A673 (cell line): ENCODE measurements at regions not wholly inside any gene's neighbourhood (a gene's known extent, or its start where the extent isn't known, plus 50 kb on each side); places are given as distances from the start of the nearest gene placed in this dataset.

ENCODE experiments used
- BruUV-seq: library from RNA; stranded (reverse); fragments of 400-500 nt; replicated peaks from 2 replicates; lab custom pipeline; 2021; lab: Mats Ljungman, UMichigan
- CTCF ChIA-PET: fragments of 300-600 bp; sonication (Branson Sonifier 250); formaldehyde crosslinking; loops from one replicate; lab custom pipeline; 2022; ENCODE audit warnings: antibody characterized with exemption; lab: Charles Lee
- POLR2A ChIA-PET: fragments of 300-600 bp; sonication (Branson Sonifier 250); formaldehyde crosslinking; loops from one replicate; lab custom pipeline; 2022; ENCODE audit warnings: antibody characterized with exemption; ENCODE audit not compliant: low non-redundant PET; lab: Charles Lee
- DNase-seq: peaks from one replicate; pipeline ENCODE4 v3.0.0-alpha.2; 2015; ENCODE audit warnings: low spot score
- H3K27ac ChIP-seq: fragments of 200-600 bp; sonication (generic); 2 replicates; pipeline ENCODE4 v1.5.1; 2016; ENCODE audit warnings: mixed run types, low read depth, mild to moderate bottlenecking, mixed read lengths, antibody characterized with exemption, low read length; ENCODE audit not compliant: poor library complexity, severe bottlenecking
- H3K27me3 ChIP-seq: fragments of 200-600 bp; sonication (generic); replicated peaks from 2 replicates; pipeline ENCODE4 v1.6.1; 2017; ENCODE audit warnings: mixed run types, low read depth, mild to moderate bottlenecking, mixed read lengths, antibody characterized with exemption, low read length; ENCODE audit not compliant: insufficient read depth, poor library complexity
- H3K36me3 ChIP-seq: fragments of 200-600 bp; sonication (generic); 2 replicates; pipeline ENCODE4 v1.6.1; 2016; ENCODE audit warnings: mixed run types, mild to moderate bottlenecking, mixed read lengths, antibody characterized with exemption, low read length; ENCODE audit not compliant: insufficient read depth, poor library complexity, severe bottlenecking
- H3K4me1 ChIP-seq: fragments of 200-600 bp; sonication (generic); 2 replicates; pipeline ENCODE4 v1.6.1; 2017; ENCODE audit warnings: mixed run types, mild to moderate bottlenecking, mixed read lengths, antibody characterized with exemption, low read length; ENCODE audit not compliant: insufficient read depth, poor library complexity, severe bottlenecking
- H3K4me3 ChIP-seq: fragments of 200-600 bp; sonication (generic); 2 replicates; pipeline ENCODE4 v1.5.1; 2016; ENCODE audit warnings: low read depth, mixed run types, mild to moderate bottlenecking, mixed read lengths, low read length; ENCODE audit not compliant: poor library complexity, severe bottlenecking
- H3K9me3 ChIP-seq: fragments of 200-600 bp; sonication (generic); 2 replicates; pipeline ENCODE4 v1.6.1; 2016; ENCODE audit warnings: mixed run types, low read depth, mild to moderate bottlenecking, mixed read lengths, antibody characterized with exemption, low read length; ENCODE audit not compliant: poor library complexity, severe bottlenecking
- EZH2 ChIP-seq: fragments of 200-600 bp; sonication (generic); IDR thresholded peaks from 2 replicates; pipeline ENCODE4 v1.6.1; 2017; ENCODE audit warnings: borderline replicate concordance, low read depth, mild to moderate bottlenecking, mixed read lengths, antibody characterized with exemption, low read length; ENCODE audit not compliant: poor library complexity, severe bottlenecking
- intact Hi-C: fragments of 100-400 bp; cut with micrococcal nuclease; formaldehyde crosslinking; loops from one replicate; pipeline ENCODE4 v1.10.0; 2022; ENCODE audit not compliant: unreplicated experiment
- TF ChIP-seq, protein P1 (sequence below): fragments of 300-800, 200-600 bp; sonication (generic); conservative IDR thresholded peaks from 2 replicates; pipeline ENCODE4 v1.5.1; 2017; ENCODE audit warnings: low read depth, mild to moderate bottlenecking, antibody characterized with exemption, low read length, moderate library complexity, mixed read lengths

DNA sequence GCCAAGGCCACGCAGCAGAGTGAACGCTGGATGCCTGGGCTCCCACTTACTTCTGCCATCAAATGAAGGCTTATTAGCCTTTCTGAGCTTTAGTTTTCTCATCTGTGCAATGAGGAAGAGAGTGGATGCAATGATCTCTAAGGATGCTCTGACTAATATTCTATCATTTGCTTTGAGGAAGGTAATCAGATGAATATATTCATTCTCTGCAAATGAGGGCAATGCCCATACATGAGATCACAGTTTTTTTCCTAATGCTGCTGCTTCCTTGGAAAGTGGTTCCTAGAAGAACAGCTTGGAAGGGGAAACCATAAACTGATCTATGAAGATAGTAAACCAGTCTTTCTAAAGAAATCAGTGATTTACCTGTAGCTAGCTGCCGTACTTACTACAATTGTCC is 152.4 kb downstream of the NSG2 start:
- TF ChIP-seq, protein P1, sequence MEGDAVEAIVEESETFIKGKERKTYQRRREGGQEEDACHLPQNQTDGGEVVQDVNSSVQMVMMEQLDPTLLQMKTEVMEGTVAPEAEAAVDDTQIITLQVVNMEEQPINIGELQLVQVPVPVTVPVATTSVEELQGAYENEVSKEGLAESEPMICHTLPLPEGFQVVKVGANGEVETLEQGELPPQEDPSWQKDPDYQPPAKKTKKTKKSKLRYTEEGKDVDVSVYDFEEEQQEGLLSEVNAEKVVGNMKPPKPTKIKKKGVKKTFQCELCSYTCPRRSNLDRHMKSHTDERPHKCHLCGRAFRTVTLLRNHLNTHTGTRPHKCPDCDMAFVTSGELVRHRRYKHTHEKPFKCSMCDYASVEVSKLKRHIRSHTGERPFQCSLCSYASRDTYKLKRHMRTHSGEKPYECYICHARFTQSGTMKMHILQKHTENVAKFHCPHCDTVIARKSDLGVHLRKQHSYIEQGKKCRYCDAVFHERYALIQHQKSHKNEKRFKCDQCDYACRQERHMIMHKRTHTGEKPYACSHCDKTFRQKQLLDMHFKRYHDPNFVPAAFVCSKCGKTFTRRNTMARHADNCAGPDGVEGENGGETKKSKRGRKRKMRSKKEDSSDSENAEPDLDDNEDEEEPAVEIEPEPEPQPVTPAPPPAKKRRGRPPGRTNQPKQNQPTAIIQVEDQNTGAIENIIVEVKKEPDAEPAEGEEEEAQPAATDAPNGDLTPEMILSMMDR = no peak
- TF ChIP-seq EZH2 = no peak
- Histone ChIP-seq H3K27ac (no peak overlapping the region), H3K9me3 (no peaks in the 10 kb centered on the region), H3K27me3 (no peaks in the 10 kb centered on the region), H3K4me1 (no peaks in the 10 kb centered on the region), H3K36me3 (no peaks in the 10 kb centered on the region), H3K4me3 (no peak overlapping the region)
- intact Hi-C loops = no loop called here
- POLR2A ChIA-PET = no interaction called here
- DNase-seq = no peak
- CTCF ChIA-PET = no interaction called here
- BruUV-seq = no TSS peak

DNA sequence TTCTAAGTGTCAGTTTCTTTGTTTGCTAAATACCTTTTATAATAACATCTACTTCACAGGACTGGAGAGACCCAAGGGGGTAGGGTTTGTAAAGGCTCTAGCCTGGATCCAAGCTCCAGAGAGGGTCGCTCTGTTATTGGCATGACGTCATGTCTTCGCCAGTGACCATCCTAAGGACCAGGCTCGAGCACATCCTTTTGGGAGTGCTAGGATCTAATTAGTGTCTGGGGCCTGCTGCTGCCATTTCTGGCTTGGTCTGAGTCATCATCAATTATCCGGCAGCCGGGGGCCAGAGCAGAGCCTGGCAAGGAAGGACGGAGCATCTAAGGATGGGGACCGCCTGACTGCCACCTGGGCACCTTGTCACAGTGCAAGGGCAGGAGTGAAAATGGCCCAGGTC is 153.0 kb downstream of the NSG2 start:
- no peak overlapping the region for H3K27ac ChIP-seq
- intact Hi-C loops = no loop called here
- H3K27me3 ChIP-seq = no peaks in the 10 kb centered on the region
- CTCF ChIA-PET = no interaction called here
- H3K4me1 ChIP-seq = no peaks in the 10 kb centered on the region
- no peak overlapping the region for H3K4me3 ChIP-seq
- no peak for DNase-seq
- H3K9me3 ChIP-seq = no peaks in the 10 kb centered on the region
- no peak for TF ChIP-seq EZH2
- TF ChIP-seq, protein P1 = no peak
- H3K36me3 ChIP-seq = no peaks in the 10 kb centered on the region
- POLR2A ChIA-PET = no interaction called here
- BruUV-seq = no TSS peak

DNA sequence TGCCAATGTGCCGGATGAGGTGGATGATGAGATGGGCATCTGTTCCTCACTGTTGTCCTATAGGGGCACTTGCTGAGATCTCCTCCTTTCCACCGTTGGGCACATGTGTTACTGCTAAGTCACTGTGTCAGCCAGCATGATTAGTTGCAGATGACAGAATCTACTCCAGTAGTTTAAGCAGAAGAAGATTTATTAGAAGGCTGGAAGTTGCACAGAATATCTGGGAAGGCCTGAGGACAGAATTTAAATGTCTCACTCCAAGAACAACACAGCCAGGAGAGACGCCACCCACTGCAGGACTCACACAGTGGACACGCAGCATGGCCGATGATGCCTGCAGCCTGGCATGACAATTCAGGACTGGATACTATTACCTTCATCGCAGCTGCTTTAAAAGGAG is 157.5 kb downstream of the NSG2 start:
- TF ChIP-seq, protein P1 = no peak
- TF ChIP-seq EZH2 = no peak
- ChIA-PET POLR2A (no interaction called here), CTCF (no interaction called here)
- Histone ChIP-seq H3K36me3 (no peaks in the 10 kb centered on the region), H3K27ac (no peak overlapping the region), H3K4me3 (no peak overlapping the region), H3K9me3 (no peaks in the 10 kb centered on the region), H3K27me3 (no peaks in the 10 kb centered on the region), H3K4me1 (no peaks in the 10 kb centered on the region)
- BruUV-seq = no TSS peak
- no peak for DNase-seq
- intact Hi-C loops = no loop called here
